Esophagus muscularis mucosa (tissue), 4 donors: ENCODE measurements at regions not wholly inside any gene's neighbourhood (a gene's known extent, or its start where the extent isn't known, plus 50 kb on each side); places are given as distances from the start of the nearest gene placed in this dataset.

Experiments
- DNase-seq: peaks from one replicate; pipeline ENCODE4 v3.0.0-alpha.2; 2017; ENCODE audit errors: extremely low spot score
- H3K27ac ChIP-seq, 4 donors: fragments of 200-600 bp; sonication (generic); replicated peaks in 1 of 4; 1 replicate in 3 of 4; 2 replicates in 1 of 4; pipeline ENCODE4 v1.5.1; 2016 to 2019; ENCODE audit warnings: mild to moderate bottlenecking in 1 of 4
- H3K27me3 ChIP-seq, 4 donors: fragments of 200-600 bp; sonication (generic); one replicate each; pipeline versions ENCODE4 v1.5.1 to v1.6.0; 2016 to 2019
- H3K36me3 ChIP-seq, 4 donors: fragments of 200-600 bp; sonication (generic); one replicate each; pipeline ENCODE4 v1.5.1; 2016 to 2019
- H3K4me1 ChIP-seq, 4 donors: fragments of 200-600 bp; sonication (generic); one replicate each; pipeline ENCODE4 v1.5.1; 2016 to 2019
- H3K4me3 ChIP-seq, 4 donors: fragments of 200-600 bp; sonication (generic); 1 replicate in 2 of 4; 2 replicates in 2 of 4; pipeline ENCODE4 v1.5.1; 2016 to 2019; ENCODE audit warnings: mild to moderate bottlenecking in 4 of 4, moderate library complexity in 1 of 4
- H3K9me3 ChIP-seq, 4 donors: fragments of 200-600 bp; sonication (generic); 1 replicate in 3 of 4; 2 replicates in 1 of 4; pipeline ENCODE4 v1.5.1; 2016 to 2019
- EP300 ChIP-seq: sonication (generic); formaldehyde crosslinking; IDR thresholded peaks from one replicate; pipeline ENCODE4 v1.6.1; 2017; ENCODE audit warnings: antibody characterized with exemption
- POLR2A ChIP-seq: fragments of 450-650 bp; IDR thresholded peaks from one replicate; pipeline ENCODE4 v1.6.1; 2017; ENCODE audit warnings: antibody characterized with exemption, moderate library complexity, mild to moderate bottlenecking, low read depth
- POLR2AphosphoS5 ChIP-seq, 2 donors: sonication (generic); formaldehyde crosslinking; IDR thresholded peaks; one replicate each; pipeline ENCODE4 v1.6.1; 2017; ENCODE audit warnings: antibody characterized with exemption in 2 of 2
- WGBS: methylation state at CpG from one replicate; pipeline ENCODE4 v1.1.5; 2018; 5-methylcytosine and 5-hydroxymethylcytosine counted together
- intact Hi-C: fragments of 100-400 bp; cut with DNase I; formaldehyde crosslinking; loops from one replicate; pipeline ENCODE4 v1.15.1; 2023
- TF ChIP-seq, protein P1 (sequence below), 3 experiments: fragments of 200-600 bp in 2 of 3; fragments of 450-650 bp in 1 of 3; sonication (generic) in 2 of 3; IDR thresholded peaks; one replicate each; pipeline ENCODE4 v1.5.1; 2017 to 2019; ENCODE audit warnings: antibody characterized with exemption in 3 of 3, mild to moderate bottlenecking in 2 of 3, moderate library complexity in 1 of 3

DNA sequence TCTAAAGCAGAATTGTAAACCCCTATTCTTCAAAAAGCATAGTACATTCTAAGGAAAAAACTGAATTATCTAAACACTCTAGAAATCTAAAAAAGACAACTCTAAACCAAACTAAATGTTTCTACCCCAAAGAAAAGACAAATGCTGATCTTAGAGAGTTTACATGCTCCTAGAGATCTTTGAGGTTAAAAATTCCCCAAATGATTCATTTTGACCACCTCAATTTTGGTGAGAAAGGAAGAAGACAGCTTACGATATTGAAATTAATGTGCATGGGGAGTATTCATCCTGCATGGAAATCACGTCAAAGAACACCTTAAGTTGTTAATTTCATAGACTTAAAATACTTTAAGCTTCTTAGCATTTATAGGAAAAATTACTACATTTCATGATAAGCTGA is 377.8 kb upstream of the RUNX1 start:
- 67% methylated on average over 2 of the region's 2 CpGs for WGBS
- TF ChIP-seq, protein P1, sequence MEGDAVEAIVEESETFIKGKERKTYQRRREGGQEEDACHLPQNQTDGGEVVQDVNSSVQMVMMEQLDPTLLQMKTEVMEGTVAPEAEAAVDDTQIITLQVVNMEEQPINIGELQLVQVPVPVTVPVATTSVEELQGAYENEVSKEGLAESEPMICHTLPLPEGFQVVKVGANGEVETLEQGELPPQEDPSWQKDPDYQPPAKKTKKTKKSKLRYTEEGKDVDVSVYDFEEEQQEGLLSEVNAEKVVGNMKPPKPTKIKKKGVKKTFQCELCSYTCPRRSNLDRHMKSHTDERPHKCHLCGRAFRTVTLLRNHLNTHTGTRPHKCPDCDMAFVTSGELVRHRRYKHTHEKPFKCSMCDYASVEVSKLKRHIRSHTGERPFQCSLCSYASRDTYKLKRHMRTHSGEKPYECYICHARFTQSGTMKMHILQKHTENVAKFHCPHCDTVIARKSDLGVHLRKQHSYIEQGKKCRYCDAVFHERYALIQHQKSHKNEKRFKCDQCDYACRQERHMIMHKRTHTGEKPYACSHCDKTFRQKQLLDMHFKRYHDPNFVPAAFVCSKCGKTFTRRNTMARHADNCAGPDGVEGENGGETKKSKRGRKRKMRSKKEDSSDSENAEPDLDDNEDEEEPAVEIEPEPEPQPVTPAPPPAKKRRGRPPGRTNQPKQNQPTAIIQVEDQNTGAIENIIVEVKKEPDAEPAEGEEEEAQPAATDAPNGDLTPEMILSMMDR (IDR thresholded peaks at IDR 0.05), result no peak
- no peak for TF ChIP-seq POLR2AphosphoS5 (IDR thresholded peaks at IDR 0.05)
- no peak for TF ChIP-seq EP300
- no peak for TF ChIP-seq POLR2A
- Histone ChIP-seq H3K36me3 (no peaks in the 10 kb centered on the region), H3K4me1 (peaks cover 0 to 14% (median 4%) of the 10 kb centered on the region in 4 donors), H3K4me3 (no peak overlapping the region), H3K9me3 (peaks cover 0 to 16% (median 13%) of the 10 kb centered on the region in 4 donors), H3K27me3 (peaks cover 0 to 32% (median 7%) of the 10 kb centered on the region in 4 donors), H3K27ac (no peak overlapping the region)
- DNase-seq, result no peak
- intact Hi-C loops, result no loop called here

GRCh38 chr21:35426469-35426868 is 377.4 kb upstream of the RUNX1 start:
- no peak for DNase-seq
- Histone ChIP-seq H3K27ac (no peak overlapping the region), H3K4me1 (peaks cover 0 to 14% (median 4%) of the 10 kb centered on the region in 4 donors), H3K9me3 (peaks cover 0 to 17% (median 13%) of the 10 kb centered on the region in 4 donors), H3K36me3 (no peaks in the 10 kb centered on the region), H3K4me3 (no peak overlapping the region), H3K27me3 (peaks cover 0 to 32% (median 7%) of the 10 kb centered on the region in 4 donors)
- TF ChIP-seq, protein P1 (IDR thresholded peaks at IDR 0.05), result no peak
- TF ChIP-seq POLR2AphosphoS5 (IDR thresholded peaks at IDR 0.05), result no peak
- no peak for TF ChIP-seq EP300
- TF ChIP-seq POLR2A, result no peak
- WGBS, result 57% methylated on average over 3 of the region's 3 CpGs
- intact Hi-C loops, result no loop called here

GRCh38 chr21:35424122-35424521 is 375.0 kb upstream of the RUNX1 start:
- 88% methylated on average over 3 of the region's 3 CpGs for WGBS
- peaks cover 0 to 13% (median 12%) of the 10 kb centered on the region in 4 donors for H3K9me3 ChIP-seq
- TF ChIP-seq EP300 (no peak), POLR2AphosphoS5 (IDR thresholded peaks at IDR 0.05) (no peak), POLR2A (no peak)
- TF ChIP-seq, protein P1 (IDR thresholded peaks at IDR 0.05), result no peak
- intact Hi-C loops, result no loop called here
- H3K27ac ChIP-seq, result no peak overlapping the region
- H3K36me3 ChIP-seq, result no peaks in the 10 kb centered on the region
- no peak for DNase-seq
- no peak overlapping the region for H3K4me3 ChIP-seq
- peaks cover 0 to 14% (median 4%) of the 10 kb centered on the region in 4 donors for H3K4me1 ChIP-seq
- peaks cover 0 to 29% (median 7%) of the 10 kb centered on the region in 4 donors for H3K27me3 ChIP-seq

DNA sequence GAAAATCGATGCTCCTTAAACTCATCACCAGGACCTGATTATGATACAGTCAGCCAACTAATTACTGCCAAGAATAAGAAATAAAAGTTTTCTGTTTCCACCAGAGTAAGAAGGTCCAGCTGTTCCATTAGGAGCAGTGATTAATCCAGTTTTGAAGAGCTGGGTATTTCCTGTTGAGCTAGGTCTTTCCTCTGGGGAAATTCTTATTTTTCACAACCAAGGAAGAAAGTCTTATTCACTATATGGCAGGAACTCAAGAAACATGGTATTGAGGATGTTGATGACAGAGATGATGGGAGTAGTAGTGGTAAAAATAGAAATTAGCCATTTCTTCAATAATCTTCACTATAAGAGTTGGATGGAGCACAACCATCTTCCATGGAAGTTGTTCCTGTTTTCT is 374.6 kb upstream of the RUNX1 start:
- H3K27ac ChIP-seq, result no peak overlapping the region
- intact Hi-C loops, result no loop called here
- TF ChIP-seq, protein P1 (IDR thresholded peaks at IDR 0.05), result no peak
- H3K4me3 ChIP-seq, result no peak overlapping the region
- no peak for DNase-seq
- WGBS, result 67% methylated on average over 1 of the region's 1 CpG
- peaks cover 0 to 12% (median 2%) of the 10 kb centered on the region in 4 donors for H3K4me1 ChIP-seq
- no peaks in the 10 kb centered on the region for H3K36me3 ChIP-seq
- H3K9me3 ChIP-seq, result peaks cover 0 to 13% (median 12%) of the 10 kb centered on the region in 4 donors
- H3K27me3 ChIP-seq, result peaks cover 0 to 29% (median 7%) of the 10 kb centered on the region in 4 donors

GRCh38 chr21:35422011-35422410 is 372.9 kb upstream of the RUNX1 start:
- no peak for TF ChIP-seq POLR2A
- no peak for TF ChIP-seq EP300
- TF ChIP-seq POLR2AphosphoS5 (IDR thresholded peaks at IDR 0.05), result no peak
- TF ChIP-seq, protein P1 (IDR thresholded peaks at IDR 0.05), result no peak
- DNase-seq, result no peak
- Histone ChIP-seq H3K4me3 (no peak overlapping the region), H3K9me3 (peaks cover 0 to 13% (median 12%) of the 10 kb centered on the region in 4 donors), H3K27ac (no peak overlapping the region), H3K27me3 (peaks cover 0 to 18% (median 5%) of the 10 kb centered on the region in 4 donors), H3K36me3 (no peaks in the 10 kb centered on the region), H3K4me1 (no peaks in the 10 kb centered on the region)
- intact Hi-C loops, result no loop called here
